H1 (cell line): ENCODE measurements at regions not wholly inside any gene's neighbourhood (a gene's known extent, or its start where the extent isn't known, plus 50 kb on each side); places are given as distances from the start of the nearest gene placed in this dataset.

ENCODE experiments used
- CTCF ChIA-PET: fragments of 300-600 bp; sonication (Branson Sonifier 250); formaldehyde crosslinking; loops from one replicate; lab custom pipeline; 2021; ENCODE audit not compliant: partially characterized antibody; lab: Charles Lee
- POLR2A ChIA-PET: fragments of 300-600 bp; sonication (Branson Sonifier 250); formaldehyde crosslinking; loops from one replicate; lab custom pipeline; 2021; ENCODE audit warnings: inconsistent platforms; ENCODE audit not compliant: partially characterized antibody; lab: Charles Lee
- DNase-seq, 2 experiments: peaks; one replicate each; pipeline versions ENCODE4 v3.0.0 to v3.0.0-alpha.2; 2010 to 2022; ENCODE audit warnings: low spot score in 2 of 2, low read depth in 1 of 2, mixed read lengths in 1 of 2
- FAIRE-seq: peaks from 2 replicates; lab custom pipeline; 2011; peaks lifted over from hg19 to GRCh38; lab: Jason Lieb, UNC
- H2AFZ ChIP-seq: 2 replicates; pipeline ENCODE4 v1.8.1; 2012; ENCODE audit warnings: low read length, inconsistent platforms
- H2AK5ac ChIP-seq: 2 replicates; pipeline ENCODE4 v1.6.1; 2013; ENCODE audit warnings: low read depth, low read length
- H2BK120ac ChIP-seq: replicated peaks from 2 replicates; pipeline ENCODE3; 2013; ENCODE audit warnings: low read depth, low read length, inconsistent platforms
- H2BK12ac ChIP-seq: 2 replicates; pipeline ENCODE4 v1.6.1; 2013; ENCODE audit warnings: low read depth, low read length
- H2BK15ac ChIP-seq: 2 replicates; pipeline ENCODE4 v1.6.1; 2013; ENCODE audit warnings: low read length
- H2BK20ac ChIP-seq: 2 replicates; pipeline ENCODE4 v1.6.1; 2013; ENCODE audit warnings: low read length
- H2BK5ac ChIP-seq: 2 replicates; pipeline ENCODE4 v1.6.1; 2013; ENCODE audit warnings: low read depth, low read length
- H3K14ac ChIP-seq: 2 replicates; pipeline ENCODE4 v1.6.1; 2013; ENCODE audit warnings: inconsistent platforms; ENCODE audit not compliant: insufficient read length
- H3K18ac ChIP-seq: 2 replicates; pipeline ENCODE4 v1.6.1; 2013; ENCODE audit warnings: low read length; ENCODE audit errors: extremely low read depth
- H3K23ac ChIP-seq: 2 replicates; pipeline ENCODE4 v1.6.1; 2013; ENCODE audit warnings: inconsistent platforms; ENCODE audit not compliant: insufficient read length
- H3K23me2 ChIP-seq: 2 replicates; pipeline ENCODE4 v1.6.1; 2013; ENCODE audit warnings: low read depth, low read length
- H3K27ac ChIP-seq: 2 replicates; pipeline ENCODE4 v1.6.1; 2011; ENCODE audit warnings: low read depth, low read length, inconsistent platforms
- H3K27me3 ChIP-seq, 4 experiments: replicated peaks in 1 of 4; 1 replicate in 1 of 4; 2 replicates in 3 of 4; pipeline versions ENCODE4 v1.6.1 to v1.8.1; 2011 to 2013; ENCODE audit warnings: low read length in 3 of 4, mild to moderate bottlenecking in 3 of 4, inconsistent platforms in 2 of 4, mixed read lengths in 2 of 4, moderate library complexity in 1 of 4; ENCODE audit not compliant: control insufficient read depth in 3 of 4, insufficient read depth in 3 of 4; ENCODE audit errors: extremely low read depth in 1 of 4
- H3K36me3 ChIP-seq, 4 experiments: 2 replicates each; pipeline versions ENCODE4 v1.6.1 to v1.8.1; 2011 to 2013; ENCODE audit warnings: mild to moderate bottlenecking in 4 of 4, low read length in 3 of 4, moderate library complexity in 2 of 4, control low read depth in 1 of 4, inconsistent platforms in 1 of 4; ENCODE audit not compliant: insufficient read depth in 4 of 4, control insufficient read depth in 2 of 4
- H3K4ac ChIP-seq: replicated peaks from 2 replicates; pipeline ENCODE3; 2013; ENCODE audit warnings: low read length, low read depth, mixed read lengths, inconsistent platforms; ENCODE audit not compliant: insufficient read length
- H3K4me1 ChIP-seq, 4 experiments: replicated peaks in 1 of 4; 1 replicate in 1 of 4; 2 replicates in 3 of 4; pipeline versions ENCODE4 v1.6.1 to v1.8.1; 2011 to 2013; ENCODE audit warnings: low read length in 3 of 4, inconsistent platforms in 2 of 4, mixed read lengths in 1 of 4; ENCODE audit not compliant: insufficient read depth in 4 of 4, control insufficient read depth in 3 of 4
- H3K4me2 ChIP-seq, 2 experiments: 2 replicates each; pipeline versions ENCODE4 v1.6.1 to v1.8.1; 2011 to 2013; ENCODE audit warnings: low read depth in 2 of 2, low read length in 2 of 2, control low read depth in 1 of 2, inconsistent platforms in 1 of 2, mild to moderate bottlenecking in 1 of 2; ENCODE audit not compliant: insufficient read depth in 1 of 2
- H3K4me3 ChIP-seq, 4 experiments: fragments of 200-600, 300-600 bp in 1 of 4; sonication (generic), shearing (Covaris generic), sonication (Bioruptor Twin) in 1 of 4; 2 replicates each; pipeline versions ENCODE4 v1.5.1 to v1.8.1; 2011 to 2016; ENCODE audit warnings: low read length in 4 of 4, low read depth in 3 of 4, control low read depth in 2 of 4, inconsistent platforms in 2 of 4, mild to moderate bottlenecking in 2 of 4, mixed read lengths in 1 of 4, moderate library complexity in 1 of 4; ENCODE audit not compliant: insufficient read depth in 2 of 4; ENCODE audit errors: extremely low read depth in 1 of 4
- H3K56ac ChIP-seq: replicated peaks from 2 replicates; pipeline ENCODE3; 2013; ENCODE audit warnings: low read depth, mild to moderate bottlenecking, mixed read lengths, low read length, inconsistent platforms; ENCODE audit not compliant: insufficient read length
- H3K79me1 ChIP-seq: 2 replicates; pipeline ENCODE4 v1.6.1; 2013; ENCODE audit warnings: low read depth, low read length, control low read depth
- H3K79me2 ChIP-seq, 2 experiments: 2 replicates each; pipeline versions ENCODE4 v1.6.1 to v1.8.1; 2012 to 2013; ENCODE audit warnings: low read length in 2 of 2, mild to moderate bottlenecking in 2 of 2, inconsistent platforms in 1 of 2; ENCODE audit not compliant: insufficient read depth in 2 of 2, control insufficient read depth in 1 of 2
- H3K9ac ChIP-seq, 4 experiments: replicated peaks in 1 of 4; 1 replicate in 1 of 4; 2 replicates in 3 of 4; pipeline versions ENCODE4 v1.6.1 to v1.8.1; 2011 to 2013; ENCODE audit warnings: low read depth in 3 of 4, low read length in 3 of 4, control low read depth in 2 of 4, mild to moderate bottlenecking in 2 of 4, moderate library complexity in 2 of 4, inconsistent platforms in 1 of 4; ENCODE audit errors: extremely low read depth in 1 of 4
- H3K9me3 ChIP-seq, 2 experiments: 2 replicates each; pipeline versions ENCODE4 v1.6.1 to v1.8.1; 2012 to 2013; ENCODE audit warnings: mild to moderate bottlenecking in 2 of 2, moderate library complexity in 2 of 2, control low read depth in 1 of 2, inconsistent platforms in 1 of 2, low read depth in 1 of 2, low read length in 1 of 2, mixed read lengths in 1 of 2; ENCODE audit not compliant: insufficient read depth in 2 of 2
- H4K20me1 ChIP-seq, 2 experiments: replicated peaks in 1 of 2; 2 replicates each; pipeline versions ENCODE3 to v1.8.1; 2011 to 2013; ENCODE audit warnings: inconsistent platforms in 2 of 2, low read length in 2 of 2, mild to moderate bottlenecking in 1 of 2; ENCODE audit not compliant: insufficient read depth in 2 of 2, control insufficient read depth in 1 of 2
- H4K5ac ChIP-seq: 2 replicates; pipeline ENCODE4 v1.6.1; 2013; ENCODE audit warnings: low read length, low read depth, mixed read lengths, inconsistent platforms; ENCODE audit not compliant: insufficient read length
- H4K8ac ChIP-seq: 2 replicates; pipeline ENCODE4 v1.8.0; 2013; ENCODE audit warnings: mild to moderate bottlenecking, moderate library complexity, low read length, inconsistent platforms; ENCODE audit not compliant: insufficient read depth; ENCODE audit errors: extremely low read depth
- H4K91ac ChIP-seq: replicated peaks from 2 replicates; pipeline ENCODE3; 2013; ENCODE audit warnings: low read length, mixed read lengths, inconsistent platforms; ENCODE audit not compliant: insufficient read length
- KDM5A ChIP-seq: fragments of 200-600 bp; IDR thresholded peaks from 2 replicates; pipeline ENCODE4 v1.7.1; 2012; ENCODE audit warnings: mild to moderate bottlenecking, low read length, inconsistent platforms, mixed read lengths
- RXRA ChIP-seq: IDR thresholded peaks from 2 replicates; pipeline ENCODE4 v1.6.1; 2011; ENCODE audit warnings: low read depth, mild to moderate bottlenecking, low read length, moderate library complexity; ENCODE audit not compliant: insufficient read depth
- WGBS, 2 experiments: shearing (Covaris generic) in 1 of 2; methylation state at CpG; one replicate each; pipeline versions ENCODE4 v1.1.6 to v1.1.7; 2013 to 2015; ENCODE audit warnings: low lambda C conversion rate in 2 of 2, mixed read lengths in 2 of 2, inconsistent platforms in 1 of 2, low coverage in 1 of 2, missing lambda C conversion rate in 1 of 2; ENCODE audit not compliant: insufficient replicate concordance in 2 of 2, insufficient coverage in 1 of 2, insufficient read length in 1 of 2; ENCODE audit errors: extremely low coverage in 1 of 2, missing lambda C conversion rate in 1 of 2; 5-methylcytosine and 5-hydroxymethylcytosine counted together

DNA sequence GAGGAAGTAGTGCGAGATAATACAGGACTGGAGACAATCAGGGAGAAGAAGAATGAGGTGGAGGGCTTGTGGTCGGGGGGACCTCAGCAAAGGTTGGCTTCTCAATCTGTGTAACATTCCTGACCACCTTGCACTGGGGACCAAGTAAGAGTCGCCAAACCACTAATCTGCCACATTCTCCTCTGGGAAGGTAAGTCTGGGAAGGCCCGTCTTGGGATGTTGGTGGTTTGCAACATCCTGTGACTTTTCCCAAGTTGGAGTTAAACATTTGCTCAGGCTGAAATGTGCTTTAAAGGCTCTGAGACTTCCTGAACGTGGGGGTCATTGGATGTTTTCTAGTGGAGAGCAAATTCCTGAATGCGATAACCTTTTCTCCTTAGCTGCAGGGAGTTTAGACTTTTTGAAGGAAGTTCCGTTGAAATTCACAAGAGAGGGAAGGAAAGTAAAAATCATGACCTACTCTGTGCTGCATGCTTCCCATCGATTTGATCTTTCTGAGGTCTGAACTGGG, 325.9 kb downstream of the RPS6KC1 start:
- FAIRE-seq (peak; percentile 60), DNase-seq (no peak)
- no peaks in the 10 kb centered on the region for H3K9me3 ChIP-seq
- H4K20me1 ChIP-seq = no peaks in the 10 kb centered on the region
- no peak overlapping the region for H3K4ac ChIP-seq
- H3K36me3 ChIP-seq = no peaks in the 10 kb centered on the region
- H3K79me1 ChIP-seq = no peaks in the 10 kb centered on the region
- H3K23ac ChIP-seq = no peak overlapping the region
- ChIA-PET POLR2A (no interaction called here), CTCF (interaction anchor here (0.9 to 1.9 kb wide), 2 partner anchors 746 to 954 kb away, joined by 3 to 6 read pairs; no protein-coding TSS in a partner anchor)
- H3K27me3 ChIP-seq = no peaks in the 10 kb centered on the region
- H3K4me2 ChIP-seq = no peak overlapping the region
- H4K5ac ChIP-seq = no peak overlapping the region
- H2AK5ac ChIP-seq = no peak overlapping the region
- H3K9ac ChIP-seq = no peak overlapping the region
- H2BK12ac ChIP-seq = no peak overlapping the region
- no peak overlapping the region for H2BK15ac ChIP-seq
- peaks cover 2% of the 10 kb centered on the region for H3K23me2 ChIP-seq
- no peak overlapping the region for H3K14ac ChIP-seq
- no peak overlapping the region for H4K91ac ChIP-seq
- H3K56ac ChIP-seq = no peak overlapping the region
- no peak for TF ChIP-seq RXRA
- no peak for TF ChIP-seq KDM5A
- H3K4me3 ChIP-seq = no peak overlapping the region
- no peaks in the 10 kb centered on the region for H3K79me2 ChIP-seq
- H2BK20ac ChIP-seq = no peak overlapping the region
- peaks cover 0 to 9% (median 3%) of the 10 kb centered on the region in 4 experiments; a peak in 5 of 7 replicates for H3K4me1 ChIP-seq
- no peak overlapping the region for H3K27ac ChIP-seq
- H2BK5ac ChIP-seq = no peak overlapping the region
- 79% methylated on average over 8 of the region's 8 CpGs; no CpG with 5 or more reads in 1 of the 2 experiments for WGBS, 2 experiments
- H3K18ac ChIP-seq = no peak overlapping the region
- H2BK120ac ChIP-seq = no peak overlapping the region
- H4K8ac ChIP-seq = no peak overlapping the region
- H2AFZ ChIP-seq = peak overlapping the region; percentile 43; the same call in 1 of the 2 replicates
